HFFc6 (cell line): ENCODE measurements at regions not wholly inside any gene's neighbourhood (a gene's known extent, or its start where the extent isn't known, plus 50 kb on each side); places are given as distances from the start of the nearest gene placed in this dataset.
"Not testable (repeated sequence)": the region's sequence is repeated elsewhere in the genome, so short reads cannot be mapped to it uniquely, and the experiment has no call there.

Experiments used
- DNase-seq: peaks from one replicate; pipeline ENCODE4 v3.0.0-alpha.2; 2018
- H3K27ac Mint-ChIP-seq: 2 replicates; pipeline ENCODE4 v1.8.0; 2020; ENCODE audit warnings: mild to moderate bottlenecking, mixed read lengths
- H3K27me3 Mint-ChIP-seq: 2 replicates; pipeline ENCODE4 v1.8.0; 2021; ENCODE audit warnings: mild to moderate bottlenecking, moderate library complexity, mixed read lengths; ENCODE audit not compliant: insufficient read depth
- H3K36me3 Mint-ChIP-seq: 2 replicates; pipeline ENCODE4 v1.8.0; 2021; ENCODE audit warnings: low read depth, mixed read lengths
- H3K4me1 Mint-ChIP-seq: 2 replicates; pipeline ENCODE4 v1.8.0; 2020; ENCODE audit warnings: low read depth, mixed read lengths
- H3K4me3 Mint-ChIP-seq: 2 replicates; pipeline ENCODE4 v1.8.0; 2020; ENCODE audit warnings: mild to moderate bottlenecking, moderate library complexity, mixed read lengths
- H3K9me3 Mint-ChIP-seq: 2 replicates; pipeline ENCODE4 v1.8.0; 2020; ENCODE audit warnings: mild to moderate bottlenecking, mixed read lengths
- TF ChIP-seq, protein P1 (sequence below): fragments of 200-600 bp; sonication (generic); IDR thresholded peaks from 2 replicates; pipeline ENCODE4 v1.5.0; 2021; ENCODE audit warnings: antibody characterized with exemption, mild to moderate bottlenecking

DNA sequence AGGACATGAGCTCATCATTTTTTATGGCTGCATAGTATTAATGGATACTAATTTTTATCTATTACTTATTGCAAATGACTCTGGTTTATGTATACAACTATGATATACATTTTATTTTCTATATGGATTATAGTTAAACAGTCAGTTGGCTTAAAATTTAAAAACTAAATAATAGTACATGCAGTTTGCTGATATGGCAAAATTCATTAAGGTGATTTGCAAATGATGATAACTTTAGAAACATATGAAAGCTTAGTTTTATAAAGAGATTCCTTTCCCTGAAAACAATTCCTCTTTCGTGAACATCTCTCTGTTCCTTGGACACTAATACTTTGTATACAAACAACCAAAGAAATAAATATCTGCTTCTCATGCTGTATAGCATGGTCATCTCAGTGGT lies 165.5 kb upstream of the SEMA3E start:
- H3K27me3 Mint-ChIP-seq = no peaks in the 10 kb centered on the region
- DNase-seq = no peak
- no peaks in the 10 kb centered on the region for H3K36me3 Mint-ChIP-seq
- no peak overlapping the region for H3K27ac Mint-ChIP-seq
- H3K9me3 Mint-ChIP-seq = peaks cover 15% of the 10 kb centered on the region
- H3K4me1 Mint-ChIP-seq = no peaks in the 10 kb centered on the region
- no peak overlapping the region for H3K4me3 Mint-ChIP-seq
- TF ChIP-seq, protein P1, sequence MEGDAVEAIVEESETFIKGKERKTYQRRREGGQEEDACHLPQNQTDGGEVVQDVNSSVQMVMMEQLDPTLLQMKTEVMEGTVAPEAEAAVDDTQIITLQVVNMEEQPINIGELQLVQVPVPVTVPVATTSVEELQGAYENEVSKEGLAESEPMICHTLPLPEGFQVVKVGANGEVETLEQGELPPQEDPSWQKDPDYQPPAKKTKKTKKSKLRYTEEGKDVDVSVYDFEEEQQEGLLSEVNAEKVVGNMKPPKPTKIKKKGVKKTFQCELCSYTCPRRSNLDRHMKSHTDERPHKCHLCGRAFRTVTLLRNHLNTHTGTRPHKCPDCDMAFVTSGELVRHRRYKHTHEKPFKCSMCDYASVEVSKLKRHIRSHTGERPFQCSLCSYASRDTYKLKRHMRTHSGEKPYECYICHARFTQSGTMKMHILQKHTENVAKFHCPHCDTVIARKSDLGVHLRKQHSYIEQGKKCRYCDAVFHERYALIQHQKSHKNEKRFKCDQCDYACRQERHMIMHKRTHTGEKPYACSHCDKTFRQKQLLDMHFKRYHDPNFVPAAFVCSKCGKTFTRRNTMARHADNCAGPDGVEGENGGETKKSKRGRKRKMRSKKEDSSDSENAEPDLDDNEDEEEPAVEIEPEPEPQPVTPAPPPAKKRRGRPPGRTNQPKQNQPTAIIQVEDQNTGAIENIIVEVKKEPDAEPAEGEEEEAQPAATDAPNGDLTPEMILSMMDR = no peak

DNA sequence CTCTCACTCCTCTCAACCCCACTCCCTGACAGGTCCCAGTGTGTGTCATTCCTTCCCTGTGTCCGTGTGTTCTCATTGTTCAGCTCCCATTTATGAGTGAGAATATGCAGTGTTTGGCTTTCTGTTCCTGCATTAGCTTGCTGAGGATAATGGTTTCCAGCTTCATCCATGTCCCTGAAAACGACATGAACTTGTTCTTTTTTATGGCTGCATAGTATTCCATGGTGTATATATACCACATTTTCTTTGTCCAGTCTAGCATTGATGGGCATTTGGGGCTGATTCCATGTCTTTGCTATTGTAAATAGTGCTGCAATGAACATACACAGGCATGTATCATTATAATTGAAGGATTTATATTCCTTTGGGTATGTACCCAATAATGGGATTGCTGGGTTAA lies 163.6 kb upstream of the SEMA3E start:
- not testable (repeated sequence) for H3K4me1 Mint-ChIP-seq, H3K4me3 Mint-ChIP-seq

DNA sequence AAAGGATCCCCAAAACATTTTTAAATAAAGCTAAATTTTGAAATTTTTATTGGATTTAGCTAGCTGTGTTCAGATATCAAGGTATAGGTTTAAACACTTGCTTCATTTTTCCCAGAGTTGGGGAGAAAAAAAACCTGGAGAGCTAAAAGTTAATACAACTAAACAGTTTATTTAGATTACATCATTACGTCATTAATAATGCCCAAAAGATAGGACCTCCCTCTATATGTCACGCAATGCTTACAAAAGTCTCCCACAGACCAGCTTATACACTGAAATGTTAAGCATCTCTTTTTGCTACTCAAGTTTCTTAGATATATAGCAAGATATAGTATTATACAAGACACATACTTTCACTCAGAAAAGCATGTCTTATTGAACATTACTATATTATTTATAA lies 160.0 kb upstream of the SEMA3E start:
- no peak overlapping the region for H3K27ac Mint-ChIP-seq
- H3K36me3 Mint-ChIP-seq = no peaks in the 10 kb centered on the region
- peaks cover 15% of the 10 kb centered on the region for H3K9me3 Mint-ChIP-seq
- no peaks in the 10 kb centered on the region for H3K4me1 Mint-ChIP-seq
- H3K4me3 Mint-ChIP-seq = no peak overlapping the region
- DNase-seq = no peak
- no peaks in the 10 kb centered on the region for H3K27me3 Mint-ChIP-seq
- TF ChIP-seq, protein P1 = no peak

More for the DNA sequence above, 163.6 kb upstream of the SEMA3E start:
- not testable (repeated sequence) for DNase-seq, H3K27ac Mint-ChIP-seq, H3K27me3 Mint-ChIP-seq, H3K36me3 Mint-ChIP-seq
- H3K9me3 Mint-ChIP-seq = peaks cover 15% of the 10 kb centered on the region

DNA sequence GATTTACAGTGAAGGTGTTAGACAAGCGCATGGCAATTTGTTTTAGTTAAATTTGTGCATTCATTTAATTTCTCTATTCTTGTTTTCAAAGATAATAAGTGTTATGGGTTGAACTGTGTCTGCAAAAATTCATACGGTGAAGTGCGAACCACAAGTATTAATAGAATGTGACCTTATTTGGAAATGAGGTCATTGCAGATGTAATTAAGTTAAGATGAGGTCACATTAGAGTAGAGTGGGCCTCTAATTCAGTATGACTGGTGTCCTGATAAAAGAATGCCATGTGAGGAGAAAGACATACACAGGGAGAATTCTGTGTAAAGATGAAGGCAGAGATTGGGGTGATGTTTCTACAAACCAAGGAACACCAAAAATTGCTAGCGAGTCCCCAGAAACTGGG lies 158.8 kb upstream of the SEMA3E start:
- Mint-ChIP-seq H3K27ac (no peak overlapping the region), H3K4me3 (no peak overlapping the region), H3K27me3 (no peaks in the 10 kb centered on the region), H3K4me1 (no peaks in the 10 kb centered on the region), H3K36me3 (no peaks in the 10 kb centered on the region), H3K9me3 (peaks cover 5% of the 10 kb centered on the region; the same call in 1 of the 2 replicates)
- TF ChIP-seq, protein P1 = no peak
- no peak for DNase-seq

DNA sequence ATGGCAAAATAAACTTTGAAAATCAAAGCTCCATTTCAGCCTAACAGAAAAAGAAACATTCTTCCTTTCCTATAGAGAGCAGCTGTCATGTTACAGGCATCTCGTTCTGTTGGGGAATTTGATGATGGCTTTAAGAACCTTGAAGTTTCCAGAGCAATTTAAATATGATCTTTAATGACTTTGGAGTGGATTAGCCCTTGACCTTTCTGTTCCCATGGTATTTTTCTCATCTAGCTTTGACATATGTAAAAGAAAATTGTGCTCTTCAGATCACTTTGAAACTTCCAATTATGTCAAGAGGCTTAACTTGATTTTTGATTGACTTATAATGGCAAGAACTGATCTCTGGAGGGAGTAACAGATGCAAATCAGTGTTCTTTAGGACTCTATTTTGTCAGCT lies 157.6 kb upstream of the SEMA3E start:
- Mint-ChIP-seq H3K36me3 (no peaks in the 10 kb centered on the region), H3K4me1 (no peaks in the 10 kb centered on the region), H3K27me3 (peaks cover 1% of the 10 kb centered on the region; the same call in 1 of the 2 replicates), H3K9me3 (peaks cover 8% of the 10 kb centered on the region), H3K4me3 (no peak overlapping the region), H3K27ac (no peak overlapping the region)
- TF ChIP-seq, protein P1 = no peak
- no peak for DNase-seq

DNA sequence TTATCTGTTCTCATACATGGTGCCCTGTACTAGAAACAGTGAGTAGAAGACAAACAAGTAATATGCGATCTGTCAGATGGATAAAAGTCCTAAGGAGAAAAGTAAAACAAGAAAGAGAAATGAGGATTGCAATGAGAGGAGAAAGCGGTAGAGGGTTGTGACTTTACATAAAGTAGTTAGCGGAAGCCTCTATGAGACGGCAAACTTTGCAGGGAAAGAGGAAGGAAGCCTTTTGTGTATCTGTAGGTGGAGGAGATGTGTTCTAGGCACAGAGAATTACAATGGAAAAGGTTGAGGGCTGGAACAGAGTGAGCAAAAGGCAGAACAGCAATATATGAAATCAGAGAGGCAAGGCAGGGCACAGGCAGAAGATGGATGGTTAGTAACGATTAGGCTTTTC lies 150.4 kb upstream of the SEMA3E start:
- Mint-ChIP-seq H3K27ac (no peak overlapping the region), H3K4me1 (no peaks in the 10 kb centered on the region), H3K27me3 (peaks cover 3% of the 10 kb centered on the region; the same call in 1 of the 2 replicates), H3K36me3 (no peaks in the 10 kb centered on the region), H3K9me3 (peaks cover 8% of the 10 kb centered on the region), H3K4me3 (no peak overlapping the region)
- no peak for DNase-seq
- TF ChIP-seq, protein P1 = no peak
